GM20000 (cell line): ENCODE measurements at regions not wholly inside any gene's neighbourhood (a gene's known extent, or its start where the extent isn't known, plus 50 kb on each side); places are given as distances from the start of the nearest gene placed in this dataset.
"Not testable (repeated sequence)": the region's sequence is repeated elsewhere in the genome, so short reads cannot be mapped to it uniquely, and the experiment has no call there.

Experiments
- DNase-seq: peaks from one replicate; pipeline ENCODE4 v3.0.0; 2012; ENCODE audit warnings: low spot score
- TF ChIP-seq, protein P1 (sequence below): IDR thresholded peaks from 2 replicates; pipeline ENCODE4 v1.5.1; 2012; ENCODE audit warnings: mild to moderate bottlenecking, control low read depth; ENCODE audit errors: extremely low read depth, missing control alignments

DNA sequence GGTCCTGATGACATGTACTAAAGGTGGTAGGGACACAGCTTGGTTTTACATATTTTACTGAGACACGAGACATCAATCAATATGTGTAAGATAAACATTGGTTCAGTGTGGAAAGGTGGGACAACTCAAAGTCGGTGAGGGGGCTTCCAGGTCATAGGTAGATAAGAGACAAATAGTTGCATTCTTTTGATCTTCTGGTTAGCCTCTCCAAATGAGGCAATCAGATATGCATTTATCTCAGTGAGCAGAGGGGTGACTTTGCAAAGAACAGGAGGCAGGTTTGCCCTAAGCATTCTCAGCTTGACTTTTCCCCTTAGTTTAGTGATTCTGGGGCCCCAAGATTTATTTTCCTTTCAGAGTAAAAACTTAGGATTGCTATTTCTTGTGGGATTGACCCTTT is 706.9 kb downstream of the GLUD2 start:
- TF ChIP-seq, protein P1, sequence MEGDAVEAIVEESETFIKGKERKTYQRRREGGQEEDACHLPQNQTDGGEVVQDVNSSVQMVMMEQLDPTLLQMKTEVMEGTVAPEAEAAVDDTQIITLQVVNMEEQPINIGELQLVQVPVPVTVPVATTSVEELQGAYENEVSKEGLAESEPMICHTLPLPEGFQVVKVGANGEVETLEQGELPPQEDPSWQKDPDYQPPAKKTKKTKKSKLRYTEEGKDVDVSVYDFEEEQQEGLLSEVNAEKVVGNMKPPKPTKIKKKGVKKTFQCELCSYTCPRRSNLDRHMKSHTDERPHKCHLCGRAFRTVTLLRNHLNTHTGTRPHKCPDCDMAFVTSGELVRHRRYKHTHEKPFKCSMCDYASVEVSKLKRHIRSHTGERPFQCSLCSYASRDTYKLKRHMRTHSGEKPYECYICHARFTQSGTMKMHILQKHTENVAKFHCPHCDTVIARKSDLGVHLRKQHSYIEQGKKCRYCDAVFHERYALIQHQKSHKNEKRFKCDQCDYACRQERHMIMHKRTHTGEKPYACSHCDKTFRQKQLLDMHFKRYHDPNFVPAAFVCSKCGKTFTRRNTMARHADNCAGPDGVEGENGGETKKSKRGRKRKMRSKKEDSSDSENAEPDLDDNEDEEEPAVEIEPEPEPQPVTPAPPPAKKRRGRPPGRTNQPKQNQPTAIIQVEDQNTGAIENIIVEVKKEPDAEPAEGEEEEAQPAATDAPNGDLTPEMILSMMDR, result no peak
- DNase-seq, result no peak

DNA sequence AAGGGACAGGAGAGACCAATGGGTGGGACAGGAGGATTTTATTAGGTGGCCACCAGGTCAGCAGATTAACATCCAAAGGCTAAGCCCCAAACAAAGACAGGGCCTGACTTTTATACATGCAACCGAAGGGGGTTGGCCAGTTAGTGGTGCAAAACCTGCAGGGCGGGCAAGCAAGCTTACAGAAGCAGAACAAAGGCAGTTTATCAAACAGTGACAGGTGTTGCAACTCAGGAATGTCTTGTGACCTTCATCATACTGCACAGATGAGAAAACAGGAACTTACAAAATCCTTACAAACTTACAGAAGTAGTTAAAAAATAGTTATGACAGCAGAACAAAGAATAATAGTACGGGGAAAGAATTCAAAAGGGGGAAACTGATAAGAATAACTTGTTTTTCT is 708.1 kb downstream of the GLUD2 start:
- TF ChIP-seq, protein P1, result no peak
- no peak for DNase-seq

DNA sequence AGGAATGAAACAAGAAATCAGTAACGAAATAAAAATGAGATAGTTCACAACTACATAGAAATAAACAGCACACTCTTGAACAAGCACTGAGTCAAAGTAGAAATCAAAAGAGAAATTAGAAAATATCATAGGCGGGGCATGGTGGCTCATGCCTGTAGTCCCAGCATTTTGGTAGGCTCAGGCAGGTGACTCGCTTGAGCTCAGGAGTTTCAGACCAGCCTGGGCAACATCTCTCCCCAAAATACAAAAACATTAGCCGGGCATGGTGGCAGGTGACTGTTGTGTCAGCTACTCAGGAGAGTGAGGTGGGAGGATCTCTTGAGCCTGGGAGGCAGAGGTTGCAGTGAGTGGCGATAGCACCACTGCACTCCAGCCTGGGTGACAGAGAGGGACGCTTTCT is 714.4 kb downstream of the GLUD2 start:
- TF ChIP-seq, protein P1, result no peak
- DNase-seq, result no peak

DNA sequence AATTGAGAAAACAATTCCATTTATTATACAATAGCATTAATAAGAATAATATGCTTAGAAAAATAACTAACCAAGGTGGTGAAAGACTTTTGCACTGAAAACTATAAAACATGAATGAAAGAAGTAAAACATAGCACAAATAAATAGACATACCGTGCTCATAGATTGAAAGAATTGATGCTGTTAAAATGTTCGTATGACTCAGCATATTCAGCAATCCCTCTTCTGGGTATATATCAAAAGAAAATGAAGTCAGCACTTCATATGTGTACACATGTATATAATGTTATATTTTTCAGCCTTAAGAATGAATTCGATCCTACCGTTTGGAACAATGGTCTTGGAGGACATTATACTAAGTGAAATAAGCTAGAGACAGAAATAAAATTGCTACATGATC is 716.3 kb downstream of the GLUD2 start:
- DNase-seq, result no peak
- TF ChIP-seq, protein P1, result no peak

DNA sequence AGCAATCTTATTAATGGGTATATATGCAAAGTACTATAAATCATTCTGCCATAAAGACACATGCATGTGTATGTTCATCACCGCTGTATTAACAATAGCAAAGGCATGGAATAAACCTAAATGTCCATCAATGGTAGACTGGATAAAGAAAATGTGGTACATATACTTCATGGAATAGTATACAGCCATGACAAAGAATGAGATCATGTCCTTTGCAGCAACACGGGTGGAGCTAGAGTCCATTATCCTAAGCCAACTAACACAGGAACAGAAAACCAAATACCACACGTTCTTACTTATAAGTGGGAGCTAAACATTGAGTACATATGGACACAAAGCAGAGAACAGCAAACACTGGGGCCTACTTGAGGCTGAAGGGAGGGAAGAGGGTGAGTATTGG is 720.8 kb downstream of the GLUD2 start:
- DNase-seq, result not testable (repeated sequence)

DNA sequence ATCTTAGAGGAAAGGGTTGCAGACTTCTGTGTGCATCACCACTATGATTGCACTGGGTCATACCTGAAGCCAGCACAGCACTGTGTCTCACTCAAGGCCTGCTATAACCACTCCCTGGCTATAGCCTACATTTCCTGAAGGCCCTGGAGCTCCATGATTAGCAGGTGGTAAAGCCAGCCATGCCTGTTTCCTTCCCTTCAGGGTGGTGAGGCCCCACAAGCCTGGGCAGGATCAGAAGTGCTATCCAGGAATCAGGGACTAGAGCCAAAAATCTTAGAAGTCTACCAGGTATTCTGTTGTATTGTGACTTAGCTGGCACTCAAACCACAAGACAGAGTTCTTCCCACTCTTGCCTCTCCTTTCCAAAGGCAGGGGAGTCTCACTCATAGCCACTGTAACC is 734.6 kb downstream of the GLUD2 start:
- no peak for DNase-seq
- TF ChIP-seq, protein P1, result no peak

DNA sequence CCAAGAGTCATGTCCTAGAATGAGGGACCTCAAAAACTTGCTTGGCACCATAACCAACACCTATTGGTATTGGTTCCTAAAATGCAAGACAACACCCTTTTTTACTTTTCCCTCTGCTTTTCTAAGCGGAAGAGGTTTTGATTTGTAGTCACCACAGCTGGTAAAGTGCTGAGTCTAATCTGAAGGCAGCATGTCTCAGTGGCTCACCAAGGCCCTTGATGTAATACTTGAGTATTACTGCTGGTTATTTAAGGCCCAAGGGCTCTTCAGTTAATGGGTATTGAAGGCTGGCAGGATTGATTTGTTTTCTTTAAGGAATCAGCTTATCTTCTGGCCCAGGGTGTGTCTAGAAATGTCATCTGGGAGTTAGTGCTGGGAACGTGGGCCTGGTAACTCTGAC is 735.1 kb downstream of the GLUD2 start:
- TF ChIP-seq, protein P1, result no peak
- no peak for DNase-seq

DNA sequence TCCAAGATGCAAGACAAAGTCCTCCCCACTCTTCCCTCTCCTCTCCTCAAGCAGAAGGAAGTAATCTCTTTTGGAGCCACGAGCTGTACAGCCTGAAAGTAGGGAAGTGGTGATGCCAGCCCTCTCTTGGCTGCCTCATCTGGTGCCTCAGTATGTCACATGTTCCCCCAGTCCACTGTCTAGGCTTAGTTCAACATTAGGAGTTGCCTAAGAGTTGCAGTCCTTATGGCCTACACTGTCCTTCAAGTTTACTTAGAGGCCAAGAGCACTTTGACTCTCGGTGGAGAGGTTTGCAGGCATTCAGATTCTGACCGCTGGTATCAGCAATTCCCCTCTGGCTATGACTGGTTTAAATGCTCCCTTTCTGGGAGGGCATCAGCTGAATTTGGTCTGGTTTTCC is 735.6 kb downstream of the GLUD2 start:
- no peak for DNase-seq
- TF ChIP-seq, protein P1, result no peak
